Mucosa of descending colon (tissue), 3 donors: ENCODE measurements at regions not wholly inside any gene's neighbourhood (a gene's known extent, or its start where the extent isn't known, plus 50 kb on each side); places are given as distances from the start of the nearest gene placed in this dataset.

Experiments used
- ATAC-seq: fragments of 200-7000 bp; cut with Tn5 transposase; one replicate; pipeline ENCODE4 v1.9.1; 2020; ENCODE audit warnings: mild to moderate bottlenecking, moderate library complexity
- DNase-seq, 3 donors: peaks; one replicate each; pipeline ENCODE4 v3.0.0-alpha.2; 2020
- H3K36me3 ChIP-seq: fragments of 200-600 bp; one replicate; pipeline ENCODE4 v1.8.0; 2021; ENCODE audit warnings: low read depth, mild to moderate bottlenecking
- H3K4me1 ChIP-seq: fragments of 200-600 bp; one replicate; pipeline ENCODE4 v1.8.0; 2021; ENCODE audit warnings: low read depth, mild to moderate bottlenecking
- H3K4me3 ChIP-seq: fragments of 200-600 bp; one replicate; pipeline ENCODE4 v1.8.0; 2021; ENCODE audit warnings: mild to moderate bottlenecking
- H3K9me3 ChIP-seq: fragments of 200-600 bp; one replicate; pipeline ENCODE4 v1.8.0; 2021; ENCODE audit warnings: mild to moderate bottlenecking
- intact Hi-C, 2 donors: fragments of 100-400 bp; cut with DNase I in 1 of 2; cut with micrococcal nuclease in 1 of 2; formaldehyde crosslinking; loops; one replicate each; pipeline versions ENCODE4 v1.11.0 to v1.11.1; 2022; cut with DNase I, micrococcal nuclease
- TF ChIP-seq, protein P1 (sequence below): fragments of 200-600 bp; IDR thresholded peaks from one replicate; pipeline ENCODE4 v1.8.0; 2022; ENCODE audit warnings: antibody characterized with exemption, mild to moderate bottlenecking
- donor health status: DM: no; HTN: no; CAD: no; lungs with moderate emphysema.
- donor health status: DM: no; HTN: no; CAD: no.
- donor health status: DM: no; HTN: yes; CAD: no.

GRCh38 chr15:70510433-70510832 is 252.9 kb downstream of the UACA start:
- H3K36me3 ChIP-seq: no peaks in the 10 kb centered on the region
- H3K4me1 ChIP-seq: no peaks in the 10 kb centered on the region
- TF ChIP-seq, protein P1, sequence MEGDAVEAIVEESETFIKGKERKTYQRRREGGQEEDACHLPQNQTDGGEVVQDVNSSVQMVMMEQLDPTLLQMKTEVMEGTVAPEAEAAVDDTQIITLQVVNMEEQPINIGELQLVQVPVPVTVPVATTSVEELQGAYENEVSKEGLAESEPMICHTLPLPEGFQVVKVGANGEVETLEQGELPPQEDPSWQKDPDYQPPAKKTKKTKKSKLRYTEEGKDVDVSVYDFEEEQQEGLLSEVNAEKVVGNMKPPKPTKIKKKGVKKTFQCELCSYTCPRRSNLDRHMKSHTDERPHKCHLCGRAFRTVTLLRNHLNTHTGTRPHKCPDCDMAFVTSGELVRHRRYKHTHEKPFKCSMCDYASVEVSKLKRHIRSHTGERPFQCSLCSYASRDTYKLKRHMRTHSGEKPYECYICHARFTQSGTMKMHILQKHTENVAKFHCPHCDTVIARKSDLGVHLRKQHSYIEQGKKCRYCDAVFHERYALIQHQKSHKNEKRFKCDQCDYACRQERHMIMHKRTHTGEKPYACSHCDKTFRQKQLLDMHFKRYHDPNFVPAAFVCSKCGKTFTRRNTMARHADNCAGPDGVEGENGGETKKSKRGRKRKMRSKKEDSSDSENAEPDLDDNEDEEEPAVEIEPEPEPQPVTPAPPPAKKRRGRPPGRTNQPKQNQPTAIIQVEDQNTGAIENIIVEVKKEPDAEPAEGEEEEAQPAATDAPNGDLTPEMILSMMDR: no peak
- no peak for DNase-seq
- peaks cover 14% of the 10 kb centered on the region for H3K9me3 ChIP-seq
- intact Hi-C loops: no loop called here
- H3K4me3 ChIP-seq: no peak overlapping the region
- no peak for ATAC-seq

DNA sequence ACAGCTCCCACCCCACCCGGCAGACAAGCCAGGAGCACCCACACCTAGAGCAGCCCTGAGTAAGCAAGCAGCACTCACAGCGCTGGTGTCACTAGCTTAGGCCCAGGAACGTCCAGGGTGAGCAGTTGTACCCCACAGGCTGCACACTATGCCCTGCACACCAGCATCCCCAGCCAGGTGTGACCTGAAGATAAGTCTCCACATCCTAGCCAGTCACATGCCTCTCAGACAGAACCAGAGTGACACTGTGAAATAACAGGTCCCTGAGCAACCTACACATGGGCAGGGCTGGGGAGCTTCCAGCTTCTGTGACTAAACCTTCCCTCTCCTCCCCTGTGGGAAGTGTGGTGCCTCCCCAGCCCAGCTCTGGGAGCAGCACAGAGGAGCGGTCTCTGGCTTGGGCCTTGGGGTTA is 253.6 kb downstream of the UACA start:
- peaks cover 4% of the 10 kb centered on the region for H3K4me1 ChIP-seq
- intact Hi-C loops: no loop called here
- H3K36me3 ChIP-seq: no peaks in the 10 kb centered on the region
- no peak overlapping the region for H3K4me3 ChIP-seq
- H3K9me3 ChIP-seq: peaks cover 14% of the 10 kb centered on the region
- DNase-seq (no peak), ATAC-seq (no peak)
- TF ChIP-seq, protein P1: no peak

- DNase-seq: no peak
- TF ChIP-seq, protein P1: no peak
- no peaks in the 10 kb centered on the region for H3K36me3 ChIP-seq
- ATAC-seq: peak; percentile 28
- no peak overlapping the region for H3K4me3 ChIP-seq
- peaks cover 14% of the 10 kb centered on the region for H3K9me3 ChIP-seq
- H3K4me1 ChIP-seq: peaks cover 8% of the 10 kb centered on the region
- intact Hi-C loops: no loop called here
Measured at GRCh38 chr15:70509282-70509662, 254.1 kb downstream of the UACA start.

DNA sequence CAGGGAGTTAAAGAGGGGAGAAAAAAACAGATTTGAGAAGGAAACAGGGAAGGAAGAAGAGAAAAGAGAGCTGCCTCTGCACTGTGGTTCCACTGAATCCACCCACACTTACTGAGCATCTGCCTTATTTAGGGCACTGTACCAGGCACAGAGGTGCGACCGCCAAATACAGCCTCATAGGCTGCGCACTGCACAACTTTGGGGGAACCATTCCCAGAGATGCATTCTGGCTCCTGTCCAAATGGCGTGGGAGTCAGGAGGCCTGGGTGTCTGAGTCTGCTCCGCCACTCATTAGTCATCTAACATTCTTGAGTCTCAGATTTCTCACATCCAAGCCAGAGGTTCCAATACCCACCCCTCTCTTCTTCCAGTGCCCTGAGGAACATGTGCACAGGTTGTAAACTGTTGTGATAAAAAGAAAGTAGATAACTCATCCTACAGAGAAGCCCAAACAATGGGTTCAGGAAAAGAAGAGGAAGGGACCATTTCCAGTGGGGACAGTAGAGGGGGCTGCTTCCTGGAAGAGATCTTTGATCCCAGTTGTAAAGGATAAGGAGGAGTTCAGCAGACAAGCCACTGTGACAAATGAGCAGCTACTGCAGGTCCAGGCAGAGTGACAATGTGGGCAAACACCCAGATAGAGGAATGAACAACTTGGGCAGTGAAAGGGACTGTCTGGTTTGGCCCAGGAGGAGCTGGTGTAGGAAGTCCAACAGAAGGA is 254.6 kb downstream of the UACA start:
- intact Hi-C loops: no loop called here
- no peak for ATAC-seq
- H3K4me1 ChIP-seq: peaks cover 12% of the 10 kb centered on the region
- H3K4me3 ChIP-seq: no peak overlapping the region
- H3K36me3 ChIP-seq: no peaks in the 10 kb centered on the region
- no peak for DNase-seq
- H3K9me3 ChIP-seq: peaks cover 14% of the 10 kb centered on the region
- TF ChIP-seq, protein P1: no peak

- no peak overlapping the region for H3K4me3 ChIP-seq
- intact Hi-C loops: no loop called here
- H3K36me3 ChIP-seq: no peaks in the 10 kb centered on the region
- H3K9me3 ChIP-seq: peaks cover 14% of the 10 kb centered on the region
- H3K4me1 ChIP-seq: peaks cover 12% of the 10 kb centered on the region
- TF ChIP-seq, protein P1: no peak
- ATAC-seq (peak; percentile 42), DNase-seq (no peak)
Measured at GRCh38 chr15:70507772-70508371, 255.5 kb downstream of the UACA start.
